Ishikawa (cell line): ENCODE measurements at regions not wholly inside any gene's neighbourhood (a gene's known extent, or its start where the extent isn't known, plus 50 kb on each side); places are given as distances from the start of the nearest gene placed in this dataset.

ENCODE experiments used
- EGR1 ChIP-seq: IDR thresholded peaks from 2 replicates; pipeline ENCODE4 v1.6.1; 2012
- EP300 ChIP-seq: IDR thresholded peaks from 2 replicates; pipeline ENCODE4 v1.6.1; 2012; ENCODE audit warnings: borderline replicate concordance
- FOXM1 ChIP-seq: IDR thresholded peaks from 2 replicates; pipeline ENCODE4 v1.6.1; 2012; ENCODE audit warnings: low read depth, borderline replicate concordance
- RAD21 ChIP-seq: IDR thresholded peaks from 2 replicates; pipeline ENCODE4 v1.6.1; 2012; ENCODE audit warnings: low read depth
- TAF1 ChIP-seq: IDR thresholded peaks from 2 replicates; pipeline ENCODE4 v1.6.1; 2012; ENCODE audit warnings: low read depth, mild to moderate bottlenecking
- ZBTB7A ChIP-seq: IDR thresholded peaks from 2 replicates; pipeline ENCODE4 v1.6.1; 2012; ENCODE audit warnings: low read depth
- TF ChIP-seq, protein P1 (sequence below): IDR thresholded peaks from 2 replicates; pipeline ENCODE4 v1.6.1; 2012

DNA sequence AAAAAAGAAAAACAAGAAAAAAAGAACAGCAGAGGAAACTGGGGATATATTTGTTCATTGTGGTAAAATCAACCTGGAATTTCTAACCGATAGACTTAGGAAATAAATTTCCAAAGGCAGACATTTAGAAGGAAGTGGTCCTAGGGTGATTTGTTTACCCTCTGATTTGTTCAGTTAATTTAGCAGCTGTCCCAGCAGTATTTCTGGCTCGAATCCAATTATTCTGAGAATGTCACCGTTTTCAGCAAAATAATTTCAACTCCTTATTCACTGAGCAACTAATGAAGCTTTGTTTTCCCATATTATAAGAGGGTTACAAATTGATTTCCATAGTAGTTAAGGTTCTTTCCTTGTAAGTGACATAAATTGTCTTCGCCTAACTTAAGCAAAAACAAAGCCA lies 285.2 kb upstream of the SYT10 start:
- no peak for TF ChIP-seq TAF1
- no peak for TF ChIP-seq EP300
- TF ChIP-seq RAD21: no peak
- no peak for TF ChIP-seq FOXM1
- TF ChIP-seq ZBTB7A: no peak
- TF ChIP-seq EGR1: no peak
- TF ChIP-seq, protein P1, sequence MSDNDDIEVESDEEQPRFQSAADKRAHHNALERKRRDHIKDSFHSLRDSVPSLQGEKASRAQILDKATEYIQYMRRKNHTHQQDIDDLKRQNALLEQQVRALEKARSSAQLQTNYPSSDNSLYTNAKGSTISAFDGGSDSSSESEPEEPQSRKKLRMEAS: no peak
